ENCODE measurements at regions not wholly inside any gene's neighbourhood (a gene's known extent, or its start where the extent isn't known, plus 50 kb on each side); places are given as distances from the start of the nearest gene placed in this dataset.

DNA sequence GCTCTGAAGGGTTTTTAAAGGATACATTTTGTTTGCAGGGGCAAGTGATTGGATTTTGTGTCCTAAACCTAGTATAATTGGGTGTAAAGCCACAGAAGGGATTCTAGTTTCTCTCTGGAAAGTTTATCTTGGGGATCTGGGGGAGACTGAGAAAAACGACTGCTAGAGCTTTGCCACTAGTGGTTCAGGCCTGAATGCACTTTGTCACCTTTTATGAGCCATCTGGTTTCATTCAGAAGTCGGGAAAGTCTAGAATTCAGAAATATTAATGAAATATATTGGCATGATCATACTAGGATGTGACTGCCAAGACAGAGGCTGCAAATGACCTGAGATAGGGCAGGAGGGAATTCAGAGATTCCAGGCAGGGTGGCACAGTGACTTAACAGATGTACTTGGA is 111.5 kb upstream of the KCNK2 start:
- TF ChIP-seq, protein P1, sequence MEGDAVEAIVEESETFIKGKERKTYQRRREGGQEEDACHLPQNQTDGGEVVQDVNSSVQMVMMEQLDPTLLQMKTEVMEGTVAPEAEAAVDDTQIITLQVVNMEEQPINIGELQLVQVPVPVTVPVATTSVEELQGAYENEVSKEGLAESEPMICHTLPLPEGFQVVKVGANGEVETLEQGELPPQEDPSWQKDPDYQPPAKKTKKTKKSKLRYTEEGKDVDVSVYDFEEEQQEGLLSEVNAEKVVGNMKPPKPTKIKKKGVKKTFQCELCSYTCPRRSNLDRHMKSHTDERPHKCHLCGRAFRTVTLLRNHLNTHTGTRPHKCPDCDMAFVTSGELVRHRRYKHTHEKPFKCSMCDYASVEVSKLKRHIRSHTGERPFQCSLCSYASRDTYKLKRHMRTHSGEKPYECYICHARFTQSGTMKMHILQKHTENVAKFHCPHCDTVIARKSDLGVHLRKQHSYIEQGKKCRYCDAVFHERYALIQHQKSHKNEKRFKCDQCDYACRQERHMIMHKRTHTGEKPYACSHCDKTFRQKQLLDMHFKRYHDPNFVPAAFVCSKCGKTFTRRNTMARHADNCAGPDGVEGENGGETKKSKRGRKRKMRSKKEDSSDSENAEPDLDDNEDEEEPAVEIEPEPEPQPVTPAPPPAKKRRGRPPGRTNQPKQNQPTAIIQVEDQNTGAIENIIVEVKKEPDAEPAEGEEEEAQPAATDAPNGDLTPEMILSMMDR (IDR thresholded peaks at IDR 0.05) = no peak
- TF ChIP-seq EZH2phosphoT487 (IDR thresholded peaks at IDR 0.05; ENCODE audit: borderline replicate concordance, low read depth) (no peak), POLR2AphosphoS5 (IDR thresholded peaks at IDR 0.05; ENCODE audit: low read depth, low read length) (no peak), NFIC (IDR thresholded peaks at IDR 0.05; ENCODE audit: borderline replicate concordance) (no peak), CHD2 (IDR thresholded peaks at IDR 0.05; ENCODE audit: low read length, partially characterized antibody) (no peak), MXI1 (IDR thresholded peaks at IDR 0.05; ENCODE audit: low read depth, low read length) (no peak), GABPA (IDR thresholded peaks at IDR 0.05; ENCODE audit: low read depth) (no peak)
- TF ChIP-seq, protein P2, sequence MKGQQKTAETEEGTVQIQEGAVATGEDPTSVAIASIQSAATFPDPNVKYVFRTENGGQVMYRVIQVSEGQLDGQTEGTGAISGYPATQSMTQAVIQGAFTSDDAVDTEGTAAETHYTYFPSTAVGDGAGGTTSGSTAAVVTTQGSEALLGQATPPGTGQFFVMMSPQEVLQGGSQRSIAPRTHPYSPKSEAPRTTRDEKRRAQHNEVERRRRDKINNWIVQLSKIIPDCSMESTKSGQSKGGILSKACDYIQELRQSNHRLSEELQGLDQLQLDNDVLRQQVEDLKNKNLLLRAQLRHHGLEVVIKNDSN (IDR thresholded peaks at IDR 0.05; ENCODE audit: borderline replicate concordance, low read depth) = no peak
- TF ChIP-seq, protein P3, sequence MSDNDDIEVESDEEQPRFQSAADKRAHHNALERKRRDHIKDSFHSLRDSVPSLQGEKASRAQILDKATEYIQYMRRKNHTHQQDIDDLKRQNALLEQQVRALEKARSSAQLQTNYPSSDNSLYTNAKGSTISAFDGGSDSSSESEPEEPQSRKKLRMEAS (IDR thresholded peaks at IDR 0.05; ENCODE audit: low read depth) = no peak
- TF ChIP-seq, protein P4, sequence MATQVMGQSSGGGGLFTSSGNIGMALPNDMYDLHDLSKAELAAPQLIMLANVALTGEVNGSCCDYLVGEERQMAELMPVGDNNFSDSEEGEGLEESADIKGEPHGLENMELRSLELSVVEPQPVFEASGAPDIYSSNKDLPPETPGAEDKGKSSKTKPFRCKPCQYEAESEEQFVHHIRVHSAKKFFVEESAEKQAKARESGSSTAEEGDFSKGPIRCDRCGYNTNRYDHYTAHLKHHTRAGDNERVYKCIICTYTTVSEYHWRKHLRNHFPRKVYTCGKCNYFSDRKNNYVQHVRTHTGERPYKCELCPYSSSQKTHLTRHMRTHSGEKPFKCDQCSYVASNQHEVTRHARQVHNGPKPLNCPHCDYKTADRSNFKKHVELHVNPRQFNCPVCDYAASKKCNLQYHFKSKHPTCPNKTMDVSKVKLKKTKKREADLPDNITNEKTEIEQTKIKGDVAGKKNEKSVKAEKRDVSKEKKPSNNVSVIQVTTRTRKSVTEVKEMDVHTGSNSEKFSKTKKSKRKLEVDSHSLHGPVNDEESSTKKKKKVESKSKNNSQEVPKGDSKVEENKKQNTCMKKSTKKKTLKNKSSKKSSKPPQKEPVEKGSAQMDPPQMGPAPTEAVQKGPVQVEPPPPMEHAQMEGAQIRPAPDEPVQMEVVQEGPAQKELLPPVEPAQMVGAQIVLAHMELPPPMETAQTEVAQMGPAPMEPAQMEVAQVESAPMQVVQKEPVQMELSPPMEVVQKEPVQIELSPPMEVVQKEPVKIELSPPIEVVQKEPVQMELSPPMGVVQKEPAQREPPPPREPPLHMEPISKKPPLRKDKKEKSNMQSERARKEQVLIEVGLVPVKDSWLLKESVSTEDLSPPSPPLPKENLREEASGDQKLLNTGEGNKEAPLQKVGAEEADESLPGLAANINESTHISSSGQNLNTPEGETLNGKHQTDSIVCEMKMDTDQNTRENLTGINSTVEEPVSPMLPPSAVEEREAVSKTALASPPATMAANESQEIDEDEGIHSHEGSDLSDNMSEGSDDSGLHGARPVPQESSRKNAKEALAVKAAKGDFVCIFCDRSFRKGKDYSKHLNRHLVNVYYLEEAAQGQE (IDR thresholded peaks at IDR 0.05; ENCODE audit: low read depth, low read length) = no peak

Data from SK-N-SH (cell line).